Upper lobe of left lung (tissue), 4 donors: ENCODE measurements at regions not wholly inside any gene's neighbourhood (a gene's known extent, or its start where the extent isn't known, plus 50 kb on each side); places are given as distances from the start of the nearest gene placed in this dataset.

ENCODE experiments used
- EP300 ChIP-seq, 4 donors: sonication (generic); formaldehyde crosslinking; IDR thresholded peaks; one replicate each; pipeline ENCODE4 v1.5.1; 2017; ENCODE audit warnings: antibody characterized with exemption in 4 of 4, control low read depth in 2 of 4
- POLR2A ChIP-seq, 4 donors: fragments of 450-650 bp; IDR thresholded peaks; one replicate each; pipeline ENCODE4 v1.5.1; 2016 to 2017; ENCODE audit warnings: antibody characterized with exemption in 4 of 4, mild to moderate bottlenecking in 2 of 4
- POLR2AphosphoS5 ChIP-seq, 2 donors: sonication (generic); formaldehyde crosslinking; IDR thresholded peaks; one replicate each; pipeline ENCODE4 v1.5.1; 2017; ENCODE audit warnings: antibody characterized with exemption in 2 of 2
- TF ChIP-seq, protein P1 (sequence below), 6 experiments: fragments of 450-650 bp in 4 of 6; fragments of 200-600 bp in 2 of 6; sonication (generic) in 2 of 6; IDR thresholded peaks; one replicate each; pipeline ENCODE4 v1.5.1; 2016 to 2019; ENCODE audit warnings: antibody characterized with exemption in 6 of 6

DNA sequence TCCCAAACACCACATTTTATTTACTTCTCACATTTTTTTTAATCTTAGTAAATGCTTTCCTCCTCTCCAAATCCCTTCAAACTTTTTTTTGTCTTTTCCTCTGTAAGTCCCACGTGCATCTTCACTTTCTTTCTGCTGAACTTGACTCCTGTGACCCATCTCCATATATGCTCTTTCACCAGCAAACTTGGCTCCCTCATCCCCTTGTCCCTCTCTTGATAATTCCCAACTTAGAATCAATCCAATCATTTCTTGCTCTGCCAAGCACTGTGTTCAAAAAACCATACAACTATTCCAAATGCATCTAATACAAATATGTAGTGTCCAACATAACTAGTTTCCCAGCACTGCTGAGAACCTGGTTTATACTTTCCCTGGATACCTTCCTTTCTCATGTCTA is 519.4 kb downstream of the HDGFL1 start:
- TF ChIP-seq POLR2A (IDR thresholded peaks at IDR 0.05) (no peak), EP300 (IDR thresholded peaks at IDR 0.05) (no peak), POLR2AphosphoS5 (IDR thresholded peaks at IDR 0.05) (no peak)
- TF ChIP-seq, protein P1, sequence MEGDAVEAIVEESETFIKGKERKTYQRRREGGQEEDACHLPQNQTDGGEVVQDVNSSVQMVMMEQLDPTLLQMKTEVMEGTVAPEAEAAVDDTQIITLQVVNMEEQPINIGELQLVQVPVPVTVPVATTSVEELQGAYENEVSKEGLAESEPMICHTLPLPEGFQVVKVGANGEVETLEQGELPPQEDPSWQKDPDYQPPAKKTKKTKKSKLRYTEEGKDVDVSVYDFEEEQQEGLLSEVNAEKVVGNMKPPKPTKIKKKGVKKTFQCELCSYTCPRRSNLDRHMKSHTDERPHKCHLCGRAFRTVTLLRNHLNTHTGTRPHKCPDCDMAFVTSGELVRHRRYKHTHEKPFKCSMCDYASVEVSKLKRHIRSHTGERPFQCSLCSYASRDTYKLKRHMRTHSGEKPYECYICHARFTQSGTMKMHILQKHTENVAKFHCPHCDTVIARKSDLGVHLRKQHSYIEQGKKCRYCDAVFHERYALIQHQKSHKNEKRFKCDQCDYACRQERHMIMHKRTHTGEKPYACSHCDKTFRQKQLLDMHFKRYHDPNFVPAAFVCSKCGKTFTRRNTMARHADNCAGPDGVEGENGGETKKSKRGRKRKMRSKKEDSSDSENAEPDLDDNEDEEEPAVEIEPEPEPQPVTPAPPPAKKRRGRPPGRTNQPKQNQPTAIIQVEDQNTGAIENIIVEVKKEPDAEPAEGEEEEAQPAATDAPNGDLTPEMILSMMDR (IDR thresholded peaks at IDR 0.05) = no peak
